Endothelial cell (in vitro differentiated cells): ENCODE measurements at regions not wholly inside any gene's neighbourhood (a gene's known extent, or its start where the extent isn't known, plus 50 kb on each side); places are given as distances from the start of the nearest gene placed in this dataset.

Experiments
- DNase-seq: peaks from one replicate; pipeline ENCODE4 v3.0.0; 2021; ENCODE audit warnings: low spot score
- H3K27ac Mint-ChIP-seq: one replicate; pipeline ENCODE4 v1.8.0; 2021; ENCODE audit warnings: mixed read lengths, inconsistent platforms; ENCODE audit not compliant: unreplicated experiment
- H3K27me3 Mint-ChIP-seq: one replicate; pipeline ENCODE4 v1.8.0; 2021; ENCODE audit warnings: mild to moderate bottlenecking, moderate library complexity, mixed read lengths, inconsistent platforms; ENCODE audit not compliant: unreplicated experiment
- H3K36me3 Mint-ChIP-seq: one replicate; pipeline ENCODE4 v1.8.0; 2021; ENCODE audit warnings: mild to moderate bottlenecking, low read depth, mixed read lengths, inconsistent platforms; ENCODE audit not compliant: unreplicated experiment
- H3K4me1 Mint-ChIP-seq: one replicate; pipeline ENCODE4 v1.8.0; 2021; ENCODE audit warnings: mild to moderate bottlenecking, mixed read lengths, inconsistent platforms; ENCODE audit not compliant: unreplicated experiment
- H3K4me3 Mint-ChIP-seq: one replicate; pipeline ENCODE4 v1.8.0; 2021; ENCODE audit warnings: mild to moderate bottlenecking, mixed read lengths, inconsistent platforms; ENCODE audit not compliant: unreplicated experiment
- H3K9me3 Mint-ChIP-seq: one replicate; pipeline ENCODE4 v1.8.0; 2021; ENCODE audit warnings: mixed read lengths, inconsistent platforms; ENCODE audit not compliant: unreplicated experiment
- CTCF ChIP-seq: fragments of 200-600 bp; sonication (generic); IDR thresholded peaks from one replicate; pipeline ENCODE4 v1.5.0; 2021; ENCODE audit warnings: antibody characterized with exemption; ENCODE audit not compliant: unreplicated experiment

GRCh38 chr4:25532591-25532990 is 123.1 kb upstream of the SLC34A2 start:
- Mint-ChIP-seq H3K27me3 (no peaks in the 10 kb centered on the region), H3K9me3 (no peaks in the 10 kb centered on the region), H3K4me1 (peaks cover 6% of the 10 kb centered on the region), H3K27ac (no peak overlapping the region), H3K4me3 (no peak overlapping the region), H3K36me3 (no peaks in the 10 kb centered on the region)
- no peak for TF ChIP-seq CTCF
- no peak for DNase-seq

- no peak overlapping the region for H3K4me3 Mint-ChIP-seq
- H3K36me3 Mint-ChIP-seq, result no peaks in the 10 kb centered on the region
- DNase-seq, result no peak
- no peak overlapping the region for H3K27ac Mint-ChIP-seq
- H3K9me3 Mint-ChIP-seq, result no peaks in the 10 kb centered on the region
- H3K27me3 Mint-ChIP-seq, result no peaks in the 10 kb centered on the region
- TF ChIP-seq CTCF, result no peak
- peaks cover 6% of the 10 kb centered on the region for H3K4me1 Mint-ChIP-seq
These were observed 122.4 kb upstream of the SLC34A2 start for GRCh38 chr4:25533256-25533655.

- Mint-ChIP-seq H3K27me3 (no peaks in the 10 kb centered on the region), H3K27ac (no peak overlapping the region), H3K36me3 (no peaks in the 10 kb centered on the region), H3K4me1 (peaks cover 6% of the 10 kb centered on the region), H3K9me3 (no peaks in the 10 kb centered on the region), H3K4me3 (no peak overlapping the region)
- no peak for TF ChIP-seq CTCF
- no peak for DNase-seq
These were observed 120.4 kb upstream of the SLC34A2 start for GRCh38 chr4:25535278-25535677.

- H3K27me3 Mint-ChIP-seq, result no peaks in the 10 kb centered on the region
- H3K9me3 Mint-ChIP-seq, result no peaks in the 10 kb centered on the region
- peaks cover 6% of the 10 kb centered on the region for H3K4me1 Mint-ChIP-seq
- no peak overlapping the region for H3K4me3 Mint-ChIP-seq
- H3K27ac Mint-ChIP-seq, result no peak overlapping the region
- TF ChIP-seq CTCF, result no peak
- no peak for DNase-seq
- H3K36me3 Mint-ChIP-seq, result no peaks in the 10 kb centered on the region
These were observed 119.8 kb upstream of the SLC34A2 start for GRCh38 chr4:25535701-25536473.

GRCh38 chr4:25536564-25537320 is 118.9 kb upstream of the SLC34A2 start:
- no peak overlapping the region for H3K4me3 Mint-ChIP-seq
- no peaks in the 10 kb centered on the region for H3K36me3 Mint-ChIP-seq
- no peaks in the 10 kb centered on the region for H3K27me3 Mint-ChIP-seq
- DNase-seq, result no peak
- TF ChIP-seq CTCF, result no peak
- H3K9me3 Mint-ChIP-seq, result no peaks in the 10 kb centered on the region
- H3K4me1 Mint-ChIP-seq, result peaks cover 5% of the 10 kb centered on the region
- H3K27ac Mint-ChIP-seq, result no peak overlapping the region
